ENCODE measurements at regions not wholly inside any gene's neighbourhood (a gene's known extent, or its start where the extent isn't known, plus 50 kb on each side); places are given as distances from the start of the nearest gene placed in this dataset.

- TF ChIP-seq CTCF (IDR thresholded peaks at IDR 0.05) (no peak), EP300 (IDR thresholded peaks at IDR 0.05) (no peak), POLR2A (IDR thresholded peaks at IDR 0.05) (no peak)
Observed at GRCh38 chr16:85401917-85402766, 211.0 kb upstream of the GSE1 start.
